ENCODE measurements at regions not wholly inside any gene's neighbourhood (a gene's known extent, or its start where the extent isn't known, plus 50 kb on each side); places are given as distances from the start of the nearest gene placed in this dataset.

DNA sequence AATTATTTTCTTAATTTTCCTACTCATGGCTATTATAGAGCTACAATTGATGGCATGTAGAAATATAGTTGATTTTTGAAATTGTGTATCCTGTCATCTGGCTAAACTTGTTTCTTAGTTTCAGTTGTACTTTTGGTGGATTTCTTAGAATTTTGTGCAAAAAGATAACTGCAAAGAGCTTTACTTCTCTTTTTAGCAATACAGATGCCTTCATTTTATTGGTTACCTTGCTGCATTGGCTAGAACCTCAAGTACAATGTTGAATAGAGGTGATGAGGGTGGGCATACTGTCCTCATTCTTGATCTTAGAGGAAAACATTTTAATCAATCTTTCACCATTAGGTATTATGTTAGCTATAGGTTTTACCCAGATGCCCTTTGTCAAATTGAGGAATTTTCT is 67.9 kb downstream of the METRNL start:
- TF ChIP-seq CTCF (IDR thresholded peaks at IDR 0.05; ENCODE audit: low read depth, low read length) (no peak), POLR2A (IDR thresholded peaks at IDR 0.05; ENCODE audit: extremely low read depth, insufficient read length) (no peak)
